ENCODE measurements at regions not wholly inside any gene's neighbourhood (a gene's known extent, or its start where the extent isn't known, plus 50 kb on each side); places are given as distances from the start of the nearest gene placed in this dataset.

GRCh38 chr19:30630289-30631032 is 258.3 kb downstream of the ZNF536 start:
- Mint-ChIP-seq H3K4me3 (no peak overlapping the region), H3K4me1 (ENCODE audit: low read depth) (no peaks in the 10 kb centered on the region), H3K36me3 (ENCODE audit: insufficient read depth) (no peaks in the 10 kb centered on the region), H3K27me3 (ENCODE audit: low read depth) (no peaks in the 10 kb centered on the region), H3K9me3 (no peaks in the 10 kb centered on the region)
- ATAC-seq (no peak), DNase-seq (no peak)

GRCh38 chr19:30629086-30629485 is 256.9 kb downstream of the ZNF536 start:
- Mint-ChIP-seq H3K36me3 (ENCODE audit: insufficient read depth) (no peaks in the 10 kb centered on the region), H3K27me3 (ENCODE audit: low read depth) (no peaks in the 10 kb centered on the region), H3K9me3 (peaks cover 9% of the 10 kb centered on the region), H3K4me3 (no peak overlapping the region), H3K4me1 (ENCODE audit: low read depth) (no peaks in the 10 kb centered on the region)
- no peak for ATAC-seq
- no peak for DNase-seq

GRCh38 chr19:30626626-30626966 is 254.4 kb downstream of the ZNF536 start:
- DNase-seq (no peak), ATAC-seq (no peak)
- Mint-ChIP-seq H3K27me3 (ENCODE audit: low read depth) (no peaks in the 10 kb centered on the region), H3K9me3 (peaks cover 17% of the 10 kb centered on the region), H3K4me3 (no peak overlapping the region), H3K36me3 (ENCODE audit: insufficient read depth) (no peaks in the 10 kb centered on the region), H3K4me1 (ENCODE audit: low read depth) (no peaks in the 10 kb centered on the region)

GRCh38 chr19:30625947-30626625 is 253.9 kb downstream of the ZNF536 start:
- peaks cover 17% of the 10 kb centered on the region for H3K9me3 Mint-ChIP-seq
- H3K27me3 Mint-ChIP-seq (ENCODE audit: low read depth): no peaks in the 10 kb centered on the region
- no peak overlapping the region for H3K4me3 Mint-ChIP-seq
- no peaks in the 10 kb centered on the region for H3K4me1 Mint-ChIP-seq (ENCODE audit: low read depth)
- ATAC-seq (no peak), DNase-seq (no peak)
- H3K36me3 Mint-ChIP-seq (ENCODE audit: insufficient read depth): no peaks in the 10 kb centered on the region

GRCh38 chr19:30622276-30622675 is 250.1 kb downstream of the ZNF536 start:
- H3K9me3 Mint-ChIP-seq: peaks cover 17% of the 10 kb centered on the region
- H3K36me3 Mint-ChIP-seq (ENCODE audit: insufficient read depth): no peaks in the 10 kb centered on the region
- no peak for DNase-seq
- peaks cover 3% of the 10 kb centered on the region for H3K27me3 Mint-ChIP-seq (ENCODE audit: low read depth)
- H3K4me3 Mint-ChIP-seq: no peak overlapping the region
- no peak for ATAC-seq
- H3K4me1 Mint-ChIP-seq (ENCODE audit: low read depth): no peaks in the 10 kb centered on the region

GRCh38 chr19:30621326-30621920 is 249.2 kb downstream of the ZNF536 start:
- Mint-ChIP-seq H3K27me3 (ENCODE audit: low read depth) (peaks cover 3% of the 10 kb centered on the region), H3K4me1 (ENCODE audit: low read depth) (no peaks in the 10 kb centered on the region), H3K36me3 (ENCODE audit: insufficient read depth) (no peaks in the 10 kb centered on the region), H3K4me3 (no peak overlapping the region), H3K9me3 (peaks cover 17% of the 10 kb centered on the region)
- ATAC-seq (no peak), DNase-seq (no peak)

- Mint-ChIP-seq H3K4me1 (ENCODE audit: low read depth) (no peaks in the 10 kb centered on the region), H3K4me3 (no peak overlapping the region), H3K9me3 (peaks cover 17% of the 10 kb centered on the region), H3K27me3 (ENCODE audit: low read depth) (peaks cover 3% of the 10 kb centered on the region), H3K36me3 (ENCODE audit: insufficient read depth) (no peaks in the 10 kb centered on the region)
- ATAC-seq (no peak), DNase-seq (no peak)
Measured at GRCh38 chr19:30620354-30620753, 248.2 kb downstream of the ZNF536 start.

- no peaks in the 10 kb centered on the region for H3K36me3 Mint-ChIP-seq (ENCODE audit: insufficient read depth)
- H3K27me3 Mint-ChIP-seq (ENCODE audit: low read depth): peaks cover 2% of the 10 kb centered on the region
- H3K4me1 Mint-ChIP-seq (ENCODE audit: low read depth): no peaks in the 10 kb centered on the region
- H3K9me3 Mint-ChIP-seq: no peaks in the 10 kb centered on the region
- no peak overlapping the region for H3K4me3 Mint-ChIP-seq
- DNase-seq (no peak), ATAC-seq (no peak)
Measured at GRCh38 chr19:30609656-30610270, 237.6 kb downstream of the ZNF536 start.

GRCh38 chr19:30608471-30608870 is 236.3 kb downstream of the ZNF536 start:
- Mint-ChIP-seq H3K27me3 (ENCODE audit: low read depth) (peaks cover 2% of the 10 kb centered on the region), H3K9me3 (no peaks in the 10 kb centered on the region), H3K4me1 (ENCODE audit: low read depth) (no peaks in the 10 kb centered on the region), H3K4me3 (no peak overlapping the region), H3K36me3 (ENCODE audit: insufficient read depth) (no peaks in the 10 kb centered on the region)
- ATAC-seq: no peak
- no peak for DNase-seq

Measured in activated T-cell treated with anti-CD3 and anti-CD28 coated beads, Interleukin-2, amount 50 U/mL, for 4 hours (primary cell).